Activated T-cell treated with anti-CD3 and anti-CD28 coated beads for 1 hour (primary cell): ENCODE measurements at regions not wholly inside any gene's neighbourhood (a gene's known extent, or its start where the extent isn't known, plus 50 kb on each side); places are given as distances from the start of the nearest gene placed in this dataset.
"Not testable (repeated sequence)": the region's sequence is repeated elsewhere in the genome, so short reads cannot be mapped to it uniquely, and the experiment has no call there.

Experiments used
- DNase-seq: peaks from one replicate; pipeline ENCODE4 v3.0.0-alpha.2; 2020; ENCODE audit warnings: low read depth

GRCh38 chr2:5625556-5626065 is 66.6 kb upstream of the SOX11 start:
- DNase-seq = not testable (repeated sequence)

GRCh38 chr2:5628484-5628883 is 63.7 kb upstream of the SOX11 start:
- not testable (repeated sequence) for DNase-seq

- not testable (repeated sequence) for DNase-seq
Observed at GRCh38 chr2:5629510-5629909, 62.7 kb upstream of the SOX11 start.

- DNase-seq = not testable (repeated sequence)
Observed at GRCh38 chr2:5637051-5637450, 55.1 kb upstream of the SOX11 start.
